ENCODE measurements at regions not wholly inside any gene's neighbourhood (a gene's known extent, or its start where the extent isn't known, plus 50 kb on each side); places are given as distances from the start of the nearest gene placed in this dataset.

DNA sequence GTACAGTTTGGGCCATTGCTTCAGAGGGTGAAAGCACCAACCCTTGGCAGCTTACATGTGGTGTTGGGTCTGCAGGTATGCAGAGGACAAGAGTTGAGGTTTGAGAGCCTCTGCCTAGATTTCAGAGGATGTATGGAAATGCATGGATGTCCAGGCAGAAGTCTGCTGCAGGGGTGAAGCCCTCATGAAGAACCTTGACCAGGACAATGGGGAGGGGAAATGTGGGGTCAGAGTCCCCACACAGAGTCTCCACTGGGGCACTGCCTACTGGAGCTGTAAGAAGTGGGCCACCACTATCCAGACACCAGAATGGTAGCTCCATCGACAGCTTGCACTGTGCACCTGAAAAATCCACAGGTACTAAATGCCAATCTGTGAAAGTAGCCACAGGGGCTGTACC is 113.6 kb upstream of the SPATA31C2 start:
- TF ChIP-seq CTCF (IDR thresholded peaks at IDR 0.05): no peak
- TF ChIP-seq POLR2AphosphoS5 (IDR thresholded peaks at IDR 0.05): no peak
